22Rv1 (cell line): ENCODE measurements at regions not wholly inside any gene's neighbourhood (a gene's known extent, or its start where the extent isn't known, plus 50 kb on each side); places are given as distances from the start of the nearest gene placed in this dataset.

Experiments used
- ZFX ChIP-seq: fragments of 450-650 bp; IDR thresholded peaks from 2 replicates; pipeline ENCODE4 v1.6.1; 2017; ENCODE audit warnings: antibody characterized with exemption, borderline replicate concordance
- TF ChIP-seq, protein P1 (sequence below): fragments of 450-650 bp; IDR thresholded peaks from 2 replicates; pipeline ENCODE4 v1.5.1; 2017; ENCODE audit warnings: mild to moderate bottlenecking

DNA sequence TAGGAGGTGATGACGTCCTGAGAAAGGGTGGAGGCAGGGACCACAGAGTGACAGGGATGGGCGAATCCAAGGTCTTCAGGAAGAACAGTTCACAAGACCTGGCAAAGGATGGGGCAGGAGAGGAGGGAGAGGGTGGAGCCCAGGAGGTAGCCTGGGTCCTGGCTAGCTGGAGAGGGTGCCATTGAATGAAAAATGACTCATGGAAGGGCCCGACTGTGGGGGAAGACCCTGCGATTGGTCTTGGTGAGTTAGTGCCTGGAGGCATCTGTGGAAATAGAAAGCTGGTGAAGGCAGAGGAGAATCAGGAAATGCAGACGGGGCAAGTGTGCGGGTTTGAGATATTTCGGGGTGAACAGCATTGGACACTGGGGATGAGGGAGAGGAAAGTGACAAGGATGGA lies 60.3 kb upstream of the SLC45A1 start:
- TF ChIP-seq, protein P1, sequence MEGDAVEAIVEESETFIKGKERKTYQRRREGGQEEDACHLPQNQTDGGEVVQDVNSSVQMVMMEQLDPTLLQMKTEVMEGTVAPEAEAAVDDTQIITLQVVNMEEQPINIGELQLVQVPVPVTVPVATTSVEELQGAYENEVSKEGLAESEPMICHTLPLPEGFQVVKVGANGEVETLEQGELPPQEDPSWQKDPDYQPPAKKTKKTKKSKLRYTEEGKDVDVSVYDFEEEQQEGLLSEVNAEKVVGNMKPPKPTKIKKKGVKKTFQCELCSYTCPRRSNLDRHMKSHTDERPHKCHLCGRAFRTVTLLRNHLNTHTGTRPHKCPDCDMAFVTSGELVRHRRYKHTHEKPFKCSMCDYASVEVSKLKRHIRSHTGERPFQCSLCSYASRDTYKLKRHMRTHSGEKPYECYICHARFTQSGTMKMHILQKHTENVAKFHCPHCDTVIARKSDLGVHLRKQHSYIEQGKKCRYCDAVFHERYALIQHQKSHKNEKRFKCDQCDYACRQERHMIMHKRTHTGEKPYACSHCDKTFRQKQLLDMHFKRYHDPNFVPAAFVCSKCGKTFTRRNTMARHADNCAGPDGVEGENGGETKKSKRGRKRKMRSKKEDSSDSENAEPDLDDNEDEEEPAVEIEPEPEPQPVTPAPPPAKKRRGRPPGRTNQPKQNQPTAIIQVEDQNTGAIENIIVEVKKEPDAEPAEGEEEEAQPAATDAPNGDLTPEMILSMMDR = no peak
- no peak for TF ChIP-seq ZFX
